Body of pancreas (tissue), 4 donors: ENCODE measurements at regions not wholly inside any gene's neighbourhood (a gene's known extent, or its start where the extent isn't known, plus 50 kb on each side); places are given as distances from the start of the nearest gene placed in this dataset.

Source experiments
- POLR2A ChIP-seq, 3 donors: fragments of 450-650 bp; IDR thresholded peaks; one replicate each; pipeline ENCODE4 v1.6.1; 2016; ENCODE audit warnings: antibody characterized with exemption in 3 of 3, mild to moderate bottlenecking in 2 of 3
- TF ChIP-seq, protein P1 (sequence below), 7 experiments: fragments of 450-650 bp in 4 of 7; fragments of 200-600 bp in 3 of 7; sonication (generic) in 3 of 7; IDR thresholded peaks; one replicate each; pipeline ENCODE4 v1.5.1; 2016 to 2019; ENCODE audit warnings: antibody characterized with exemption in 7 of 7

DNA sequence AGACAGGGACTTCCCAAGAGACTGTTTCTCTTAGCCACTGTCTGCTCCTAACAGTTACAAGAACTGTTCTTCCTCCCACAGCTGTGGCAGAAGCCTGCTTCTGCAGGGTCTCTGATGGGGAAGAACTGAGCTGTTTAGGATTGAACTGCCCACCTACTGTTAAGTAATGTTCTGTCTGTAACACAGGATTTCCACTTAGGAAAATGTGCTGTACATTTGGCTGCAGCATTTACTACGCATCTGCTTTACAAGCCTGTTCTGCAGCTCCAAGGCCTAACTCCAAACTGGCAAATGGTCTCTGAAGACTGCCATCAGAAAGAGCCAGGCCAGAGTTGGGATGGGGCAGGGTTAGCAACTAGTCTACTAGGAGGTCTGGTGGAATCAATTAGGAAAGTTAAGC lies 87.8 kb upstream of the UPP2 start:
- TF ChIP-seq, protein P1, sequence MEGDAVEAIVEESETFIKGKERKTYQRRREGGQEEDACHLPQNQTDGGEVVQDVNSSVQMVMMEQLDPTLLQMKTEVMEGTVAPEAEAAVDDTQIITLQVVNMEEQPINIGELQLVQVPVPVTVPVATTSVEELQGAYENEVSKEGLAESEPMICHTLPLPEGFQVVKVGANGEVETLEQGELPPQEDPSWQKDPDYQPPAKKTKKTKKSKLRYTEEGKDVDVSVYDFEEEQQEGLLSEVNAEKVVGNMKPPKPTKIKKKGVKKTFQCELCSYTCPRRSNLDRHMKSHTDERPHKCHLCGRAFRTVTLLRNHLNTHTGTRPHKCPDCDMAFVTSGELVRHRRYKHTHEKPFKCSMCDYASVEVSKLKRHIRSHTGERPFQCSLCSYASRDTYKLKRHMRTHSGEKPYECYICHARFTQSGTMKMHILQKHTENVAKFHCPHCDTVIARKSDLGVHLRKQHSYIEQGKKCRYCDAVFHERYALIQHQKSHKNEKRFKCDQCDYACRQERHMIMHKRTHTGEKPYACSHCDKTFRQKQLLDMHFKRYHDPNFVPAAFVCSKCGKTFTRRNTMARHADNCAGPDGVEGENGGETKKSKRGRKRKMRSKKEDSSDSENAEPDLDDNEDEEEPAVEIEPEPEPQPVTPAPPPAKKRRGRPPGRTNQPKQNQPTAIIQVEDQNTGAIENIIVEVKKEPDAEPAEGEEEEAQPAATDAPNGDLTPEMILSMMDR (IDR thresholded peaks at IDR 0.05), result no peak
- no peak for TF ChIP-seq POLR2A (IDR thresholded peaks at IDR 0.05)
